Neutrophil (primary cell): ENCODE measurements at regions not wholly inside any gene's neighbourhood (a gene's known extent, or its start where the extent isn't known, plus 50 kb on each side); places are given as distances from the start of the nearest gene placed in this dataset.
A peak's percentile ranks its signal among the peaks of the same experiment; 100 is the strongest.

ENCODE experiments used
- H3K27ac ChIP-seq: fragments of 200-600 bp; sonication (generic); 2 replicates; pipeline ENCODE4 v1.5.1; 2016; ENCODE audit warnings: mild to moderate bottlenecking, moderate library complexity
- H3K27me3 ChIP-seq: fragments of 200-600 bp; sonication (generic); 2 replicates; pipeline ENCODE4 v1.6.0; 2016; ENCODE audit warnings: mild to moderate bottlenecking
- H3K36me3 ChIP-seq: fragments of 200-600 bp; sonication (generic); 2 replicates; pipeline ENCODE4 v1.5.1; 2017
- H3K4me1 ChIP-seq, 2 experiments: fragments of 200-600 bp in 1 of 2; sonication (generic) in 1 of 2; 1 replicate in 1 of 2; 2 replicates in 1 of 2; pipeline versions ENCODE4 v1.5.1 to v1.6.1; 2013 to 2016; ENCODE audit warnings: low read depth in 1 of 2, low read length in 1 of 2, mild to moderate bottlenecking in 1 of 2, moderate library complexity in 1 of 2; ENCODE audit not compliant: control insufficient read depth in 1 of 2, insufficient read depth in 1 of 2
- H3K4me3 ChIP-seq, 2 experiments: fragments of 200-600 bp in 1 of 2; sonication (generic) in 1 of 2; 1 replicate in 1 of 2; 2 replicates in 1 of 2; pipeline ENCODE4 v1.5.1; 2013 to 2016; ENCODE audit warnings: low read depth in 1 of 2, low read length in 1 of 2, mild to moderate bottlenecking in 1 of 2, moderate library complexity in 1 of 2
- H3K9me3 ChIP-seq: fragments of 200-600 bp; sonication (generic); 2 replicates; pipeline ENCODE4 v1.5.1; 2016
- TF ChIP-seq, protein P1 (sequence below): fragments of 200-600 bp; sonication (generic); IDR thresholded peaks from 2 replicates; pipeline ENCODE4 v1.5.1; 2016; ENCODE audit warnings: antibody characterized with exemption

- H3K4me3 ChIP-seq = no peak overlapping the region
- no peaks in the 10 kb centered on the region for H3K36me3 ChIP-seq
- no peak overlapping the region for H3K27ac ChIP-seq
- H3K9me3 ChIP-seq = no peaks in the 10 kb centered on the region
- no peaks in the 10 kb centered on the region for H3K27me3 ChIP-seq
- H3K4me1 ChIP-seq = peaks cover 6% of the 10 kb centered on the region in 2 experiments
- TF ChIP-seq, protein P1, sequence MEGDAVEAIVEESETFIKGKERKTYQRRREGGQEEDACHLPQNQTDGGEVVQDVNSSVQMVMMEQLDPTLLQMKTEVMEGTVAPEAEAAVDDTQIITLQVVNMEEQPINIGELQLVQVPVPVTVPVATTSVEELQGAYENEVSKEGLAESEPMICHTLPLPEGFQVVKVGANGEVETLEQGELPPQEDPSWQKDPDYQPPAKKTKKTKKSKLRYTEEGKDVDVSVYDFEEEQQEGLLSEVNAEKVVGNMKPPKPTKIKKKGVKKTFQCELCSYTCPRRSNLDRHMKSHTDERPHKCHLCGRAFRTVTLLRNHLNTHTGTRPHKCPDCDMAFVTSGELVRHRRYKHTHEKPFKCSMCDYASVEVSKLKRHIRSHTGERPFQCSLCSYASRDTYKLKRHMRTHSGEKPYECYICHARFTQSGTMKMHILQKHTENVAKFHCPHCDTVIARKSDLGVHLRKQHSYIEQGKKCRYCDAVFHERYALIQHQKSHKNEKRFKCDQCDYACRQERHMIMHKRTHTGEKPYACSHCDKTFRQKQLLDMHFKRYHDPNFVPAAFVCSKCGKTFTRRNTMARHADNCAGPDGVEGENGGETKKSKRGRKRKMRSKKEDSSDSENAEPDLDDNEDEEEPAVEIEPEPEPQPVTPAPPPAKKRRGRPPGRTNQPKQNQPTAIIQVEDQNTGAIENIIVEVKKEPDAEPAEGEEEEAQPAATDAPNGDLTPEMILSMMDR = no peak
These were observed 88.4 kb upstream of the ATP11B start for GRCh38 chr3:182704926-182705325.

DNA sequence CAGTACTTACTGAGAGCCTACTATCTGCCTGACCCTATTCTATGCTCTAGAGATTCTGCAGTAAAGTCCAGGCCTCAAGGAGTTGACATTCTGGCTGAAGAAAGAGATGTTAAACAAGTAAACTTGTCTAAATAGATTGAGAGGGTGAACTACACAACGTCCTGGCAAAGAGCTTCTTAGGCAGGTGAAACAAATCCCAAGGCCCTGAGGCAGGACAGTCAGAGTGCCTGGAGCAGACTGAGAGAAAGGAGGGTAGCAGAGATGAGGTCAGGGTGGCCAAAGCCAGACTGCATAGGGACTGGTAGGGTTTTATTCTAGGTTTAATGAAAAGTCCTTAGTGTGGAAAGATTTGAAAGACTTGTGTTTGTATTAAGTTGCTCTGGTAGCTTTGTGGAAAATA lies 84.5 kb upstream of the ATP11B start:
- Histone ChIP-seq H3K27ac (no peak overlapping the region), H3K27me3 (no peaks in the 10 kb centered on the region), H3K4me3 (no peak overlapping the region), H3K36me3 (no peaks in the 10 kb centered on the region), H3K4me1 (peaks cover 31% of the 10 kb centered on the region in 2 experiments), H3K9me3 (no peaks in the 10 kb centered on the region)
- TF ChIP-seq, protein P1 = no peak

DNA sequence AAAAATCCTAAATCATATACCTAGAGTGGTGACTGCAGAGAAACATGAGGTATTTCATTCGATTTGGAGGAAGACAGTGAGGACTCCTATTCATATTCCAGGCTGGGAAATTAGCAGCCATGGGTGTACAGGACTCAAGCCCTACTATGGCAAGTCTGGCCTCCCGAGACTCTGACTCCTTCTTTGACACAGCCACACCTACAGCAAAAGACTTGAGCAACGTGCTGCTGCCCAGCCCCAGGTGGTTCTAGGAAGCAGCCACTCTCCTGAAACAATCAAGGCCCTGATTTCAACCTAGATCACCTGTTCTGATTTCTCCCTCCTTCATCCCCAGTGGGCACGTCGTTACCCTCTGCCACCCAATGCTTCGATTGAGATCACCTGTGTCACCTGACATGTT lies 84.0 kb upstream of the ATP11B start:
- Histone ChIP-seq H3K4me1 (peaks cover 32 to 36% of the 10 kb centered on the region in 2 experiments), H3K9me3 (no peaks in the 10 kb centered on the region), H3K27ac (no peak overlapping the region), H3K4me3 (no peak overlapping the region), H3K27me3 (no peaks in the 10 kb centered on the region), H3K36me3 (no peaks in the 10 kb centered on the region)
- TF ChIP-seq, protein P1 = no peak

- Histone ChIP-seq H3K27ac (peak overlapping the region; percentile 73), H3K36me3 (no peaks in the 10 kb centered on the region), H3K27me3 (no peaks in the 10 kb centered on the region), H3K4me1 (peaks cover 32 to 36% of the 10 kb centered on the region in 2 experiments), H3K9me3 (no peaks in the 10 kb centered on the region), H3K4me3 (peak overlapping the region; percentile 33 to 40)
- TF ChIP-seq, protein P1 = peak; percentile 21
These were observed 82.6 kb upstream of the ATP11B start for GRCh38 chr3:182710557-182711157.

DNA sequence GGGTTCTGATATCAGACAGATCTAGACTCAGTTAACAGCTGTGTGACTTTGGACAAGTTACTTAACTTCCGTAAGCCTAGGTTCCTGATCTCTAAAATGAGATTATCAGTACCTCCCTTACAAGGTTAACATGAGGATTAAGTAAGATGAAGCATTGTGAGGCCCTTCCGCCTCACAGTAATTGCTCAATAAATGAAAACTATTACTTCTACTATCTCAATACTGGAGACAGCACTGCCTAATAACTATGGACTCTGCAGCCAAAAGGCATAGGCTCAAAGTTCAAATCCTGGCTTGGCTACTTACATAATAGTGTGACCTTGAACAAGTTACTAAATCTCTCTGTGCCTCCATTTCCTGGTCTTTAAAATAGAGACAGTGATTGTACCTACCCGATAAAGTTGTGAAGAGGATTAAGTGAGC lies 82.0 kb upstream of the ATP11B start:
- TF ChIP-seq, protein P1 = no peak
- Histone ChIP-seq H3K27me3 (no peaks in the 10 kb centered on the region), H3K27ac (peak overlapping the region; percentile 73), H3K4me1 (peaks cover 32 to 36% of the 10 kb centered on the region in 2 experiments), H3K4me3 (peak overlapping the region in 1 of 2 experiments; percentile 33), H3K36me3 (no peaks in the 10 kb centered on the region), H3K9me3 (no peaks in the 10 kb centered on the region)
